ENCODE measurements at regions not wholly inside any gene's neighbourhood (a gene's known extent, or its start where the extent isn't known, plus 50 kb on each side); places are given as distances from the start of the nearest gene placed in this dataset.

- Histone ChIP-seq H3K27me3 (ENCODE audit: control insufficient read depth in 2 of 2, insufficient read depth in 2 of 2, low read length in 2 of 2) (no peaks in the 10 kb centered on the region), H3K27ac (ENCODE audit: low read depth, low read length) (no peak overlapping the region), H3K36me3 (ENCODE audit: control insufficient read depth in 2 of 3, insufficient read depth in 3 of 3, low read length in 3 of 3) (no peaks in the 10 kb centered on the region), H3K4me3 (ENCODE audit: low read length) (no peak overlapping the region), H3K9me3 (ENCODE audit: control insufficient read depth in 2 of 3, low read length in 3 of 3) (no peaks in the 10 kb centered on the region), H3K4me1 (ENCODE audit: control insufficient read depth in 2 of 2, insufficient read depth in 2 of 2, low read length in 2 of 2) (no peaks in the 10 kb centered on the region)
- DNase-seq, result no peak
- no peak for ATAC-seq
- no peaks in the 10 kb centered on the region for H3K9me3 Mint-ChIP-seq
- H3K4me3 Mint-ChIP-seq, result no peak overlapping the region
- no peak overlapping the region for H3K27ac Mint-ChIP-seq
- no peaks in the 10 kb centered on the region for H3K4me1 Mint-ChIP-seq
- intact Hi-C loops (cut with micrococcal nuclease), result no loop called here
- CTCF ChIA-PET, result interaction anchor here (1.0 kb wide), 1 partner anchor 10 kb away, joined by 3 read pairs; no protein-coding TSS in a partner anchor
- H3K27me3 Mint-ChIP-seq, result no peaks in the 10 kb centered on the region
- POLR2A ChIA-PET, result no interaction called here
- no peaks in the 10 kb centered on the region for H3K36me3 Mint-ChIP-seq
These were observed 554.1 kb upstream of the KLHL1 start for GRCh38 chr13:70662231-70662940.

DNA sequence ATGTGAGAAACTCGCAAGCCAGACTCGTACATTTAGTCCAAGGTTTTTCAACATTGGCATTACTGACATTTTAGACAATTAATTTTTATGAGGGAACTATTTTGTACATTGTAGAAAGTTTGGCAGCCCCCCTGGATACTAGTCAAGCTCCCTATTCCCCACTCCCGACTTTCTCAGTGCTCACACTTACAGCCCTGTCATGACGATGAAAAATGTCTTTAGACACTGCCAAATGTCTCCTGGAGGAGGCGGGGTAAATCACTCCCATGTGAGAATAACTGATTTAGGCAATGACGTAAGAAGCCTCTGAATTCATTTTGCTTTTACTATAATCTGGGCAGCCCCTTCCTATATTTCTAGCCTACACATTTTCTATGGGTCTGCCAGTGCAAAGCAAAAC lies 535.8 kb upstream of the KLHL1 start:
- Mint-ChIP-seq H3K27ac (no peak overlapping the region), H3K36me3 (no peaks in the 10 kb centered on the region), H3K9me3 (peaks cover 0 to 23% (median 2%) of the 10 kb centered on the region in 11 donors), H3K27me3 (no peaks in the 10 kb centered on the region), H3K4me3 (no peak overlapping the region), H3K4me1 (no peaks in the 10 kb centered on the region)
- H3K9me3 ChIP-seq (ENCODE audit: control insufficient read depth in 2 of 3, low read length in 3 of 3), result no peaks in the 10 kb centered on the region
- ChIA-PET CTCF (no interaction called here), POLR2A (no interaction called here)
- no peaks in the 10 kb centered on the region for H3K27me3 ChIP-seq (ENCODE audit: control insufficient read depth in 2 of 2, insufficient read depth in 2 of 2, low read length in 2 of 2)
- H3K4me1 ChIP-seq (ENCODE audit: control insufficient read depth in 2 of 2, insufficient read depth in 2 of 2, low read length in 2 of 2), result no peaks in the 10 kb centered on the region
- intact Hi-C loops (cut with micrococcal nuclease), result no loop called here
- no peaks in the 10 kb centered on the region for H3K36me3 ChIP-seq (ENCODE audit: control insufficient read depth in 2 of 3, insufficient read depth in 3 of 3, low read length in 3 of 3)
- no peak overlapping the region for H3K27ac ChIP-seq (ENCODE audit: low read depth, low read length)
- H3K4me3 ChIP-seq (ENCODE audit: low read length), result no peak overlapping the region
- no peak for DNase-seq
- no peak for ATAC-seq

DNA sequence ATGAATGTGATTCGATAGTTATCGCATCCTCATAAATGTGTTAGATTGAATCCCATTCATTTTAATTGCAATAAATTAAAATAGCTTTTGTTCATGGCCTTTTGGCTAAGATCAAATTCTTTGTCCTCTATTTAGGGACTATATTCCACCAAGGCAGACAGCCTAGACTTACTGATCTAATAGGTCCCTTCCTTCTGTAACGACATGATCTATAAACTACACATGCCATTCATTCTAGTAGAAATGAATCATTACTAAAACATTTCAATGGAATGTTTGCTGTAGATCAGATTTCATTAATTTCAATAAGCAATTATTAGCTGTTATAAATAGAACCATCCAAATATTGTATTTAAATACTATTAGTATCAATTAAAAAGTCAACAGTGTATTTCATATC lies 526.6 kb upstream of the KLHL1 start:
- Histone ChIP-seq H3K36me3 (ENCODE audit: control insufficient read depth in 2 of 3, insufficient read depth in 3 of 3, low read length in 3 of 3) (no peaks in the 10 kb centered on the region), H3K27ac (ENCODE audit: low read depth, low read length) (no peak overlapping the region), H3K4me3 (ENCODE audit: low read length) (no peak overlapping the region), H3K4me1 (ENCODE audit: control insufficient read depth in 2 of 2, insufficient read depth in 2 of 2, low read length in 2 of 2) (no peaks in the 10 kb centered on the region), H3K27me3 (ENCODE audit: control insufficient read depth in 2 of 2, insufficient read depth in 2 of 2, low read length in 2 of 2) (no peaks in the 10 kb centered on the region), H3K9me3 (ENCODE audit: control insufficient read depth in 2 of 3, low read length in 3 of 3) (no peaks in the 10 kb centered on the region)
- Mint-ChIP-seq H3K36me3 (no peaks in the 10 kb centered on the region), H3K27me3 (no peaks in the 10 kb centered on the region), H3K4me1 (no peaks in the 10 kb centered on the region), H3K4me3 (no peak overlapping the region), H3K27ac (no peak overlapping the region), H3K9me3 (peaks cover 0 to 10% (median 0%) of the 10 kb centered on the region in 11 donors)
- DNase-seq (no peak), ATAC-seq (no peak)
- ChIA-PET CTCF (no interaction called here), POLR2A (no interaction called here)
- intact Hi-C loops (cut with micrococcal nuclease), result no loop called here

DNA sequence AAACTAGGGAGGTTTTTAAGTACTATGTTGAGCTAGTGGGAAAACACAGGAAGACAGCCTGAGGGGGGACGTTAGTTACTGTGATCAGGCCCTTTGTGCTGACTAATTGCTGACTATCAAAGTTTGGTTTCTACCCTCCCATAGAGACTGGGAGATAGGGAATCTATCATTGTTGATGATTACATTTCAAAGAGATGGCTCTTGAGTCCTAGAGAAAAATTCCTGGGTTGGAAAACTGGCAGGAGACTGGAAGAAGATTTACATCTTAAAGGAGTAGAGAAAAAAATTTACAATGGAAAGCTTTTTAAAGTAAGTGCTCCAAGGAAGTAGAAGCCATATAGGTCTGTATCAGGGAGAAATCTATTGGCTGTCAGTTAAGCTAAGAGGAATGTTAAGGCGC lies 522.0 kb upstream of the KLHL1 start:
- DNase-seq (no peak), ATAC-seq (no peak)
- H3K27ac Mint-ChIP-seq, result no peak overlapping the region
- H3K4me3 Mint-ChIP-seq, result no peak overlapping the region
- Histone ChIP-seq H3K9me3 (ENCODE audit: control insufficient read depth in 2 of 3, low read length in 3 of 3) (no peaks in the 10 kb centered on the region), H3K4me3 (ENCODE audit: low read length) (no peak overlapping the region), H3K36me3 (ENCODE audit: control insufficient read depth in 2 of 3, insufficient read depth in 3 of 3, low read length in 3 of 3) (no peaks in the 10 kb centered on the region), H3K27me3 (ENCODE audit: control insufficient read depth in 2 of 2, insufficient read depth in 2 of 2, low read length in 2 of 2) (no peaks in the 10 kb centered on the region), H3K27ac (ENCODE audit: low read depth, low read length) (no peak overlapping the region), H3K4me1 (ENCODE audit: control insufficient read depth in 2 of 2, insufficient read depth in 2 of 2, low read length in 2 of 2) (no peaks in the 10 kb centered on the region)
- no peaks in the 10 kb centered on the region for H3K36me3 Mint-ChIP-seq
- POLR2A ChIA-PET, result no interaction called here
- H3K4me1 Mint-ChIP-seq, result no peaks in the 10 kb centered on the region
- intact Hi-C loops (cut with micrococcal nuclease), result no loop called here
- H3K9me3 Mint-ChIP-seq, result peaks cover 0 to 8% (median 0%) of the 10 kb centered on the region in 11 donors
- H3K27me3 Mint-ChIP-seq, result no peaks in the 10 kb centered on the region
- CTCF ChIA-PET, result no interaction called here

GRCh38 chr13:70623239-70623638 lies 515.0 kb upstream of the KLHL1 start:
- no peak for DNase-seq
- H3K27ac ChIP-seq (ENCODE audit: low read depth, low read length), result no peak overlapping the region
- no peaks in the 10 kb centered on the region for H3K36me3 Mint-ChIP-seq
- H3K9me3 ChIP-seq (ENCODE audit: control insufficient read depth in 2 of 3, low read length in 3 of 3), result no peaks in the 10 kb centered on the region
- H3K27ac Mint-ChIP-seq, result no peak overlapping the region
- H3K4me1 Mint-ChIP-seq, result no peaks in the 10 kb centered on the region
- no peak for ATAC-seq
- no peaks in the 10 kb centered on the region for H3K27me3 ChIP-seq (ENCODE audit: control insufficient read depth in 2 of 2, insufficient read depth in 2 of 2, low read length in 2 of 2)
- no peak overlapping the region for H3K4me3 ChIP-seq (ENCODE audit: low read length)
- no peaks in the 10 kb centered on the region for H3K27me3 Mint-ChIP-seq
- no peak overlapping the region for H3K4me3 Mint-ChIP-seq
- CTCF ChIA-PET, result no interaction called here
- no peaks in the 10 kb centered on the region for H3K36me3 ChIP-seq (ENCODE audit: control insufficient read depth in 2 of 3, insufficient read depth in 3 of 3, low read length in 3 of 3)
- no peaks in the 10 kb centered on the region for H3K9me3 Mint-ChIP-seq
- no peaks in the 10 kb centered on the region for H3K4me1 ChIP-seq (ENCODE audit: control insufficient read depth in 2 of 2, insufficient read depth in 2 of 2, low read length in 2 of 2)
- intact Hi-C loops (cut with micrococcal nuclease), result loop anchor here in 1 of 2 donors (2.0 to 10.0 kb wide), 2 partner anchors 852 to 1258 kb away; no protein-coding TSS in a partner anchor
- POLR2A ChIA-PET, result no interaction called here

GRCh38 chr13:70622796-70623195 lies 514.5 kb upstream of the KLHL1 start:
- peaks cover 0 to 3% (median 0%) of the 10 kb centered on the region in 11 donors for H3K9me3 Mint-ChIP-seq
- H3K4me3 ChIP-seq (ENCODE audit: low read length), result no peak overlapping the region
- H3K4me1 Mint-ChIP-seq, result no peaks in the 10 kb centered on the region
- ATAC-seq (no peak), DNase-seq (no peak)
- no peaks in the 10 kb centered on the region for H3K36me3 ChIP-seq (ENCODE audit: control insufficient read depth in 2 of 3, insufficient read depth in 3 of 3, low read length in 3 of 3)
- H3K4me3 Mint-ChIP-seq, result no peak overlapping the region
- no peaks in the 10 kb centered on the region for H3K27me3 ChIP-seq (ENCODE audit: control insufficient read depth in 2 of 2, insufficient read depth in 2 of 2, low read length in 2 of 2)
- ChIA-PET CTCF (no interaction called here), POLR2A (no interaction called here)
- H3K4me1 ChIP-seq (ENCODE audit: control insufficient read depth in 2 of 2, insufficient read depth in 2 of 2, low read length in 2 of 2), result no peaks in the 10 kb centered on the region
- H3K27ac ChIP-seq (ENCODE audit: low read depth, low read length), result no peak overlapping the region
- H3K36me3 Mint-ChIP-seq, result no peaks in the 10 kb centered on the region
- intact Hi-C loops (cut with micrococcal nuclease), result loop anchor here in 1 of 2 donors (2.0 to 10.0 kb wide), 2 partner anchors 852 to 1258 kb away; no protein-coding TSS in a partner anchor
- no peaks in the 10 kb centered on the region for H3K9me3 ChIP-seq (ENCODE audit: control insufficient read depth in 2 of 3, low read length in 3 of 3)
- H3K27ac Mint-ChIP-seq, result no peak overlapping the region
- no peaks in the 10 kb centered on the region for H3K27me3 Mint-ChIP-seq

- H3K9me3 Mint-ChIP-seq, result peaks cover 0 to 5% (median 0%) of the 10 kb centered on the region in 11 donors
- no peak overlapping the region for H3K27ac ChIP-seq (ENCODE audit: low read depth, low read length)
- no peak overlapping the region for H3K27ac Mint-ChIP-seq
- ATAC-seq (no peak), DNase-seq (no peak)
- H3K4me1 ChIP-seq (ENCODE audit: control insufficient read depth in 2 of 2, insufficient read depth in 2 of 2, low read length in 2 of 2), result no peaks in the 10 kb centered on the region
- H3K9me3 ChIP-seq (ENCODE audit: control insufficient read depth in 2 of 3, low read length in 3 of 3), result no peaks in the 10 kb centered on the region
- no peak overlapping the region for H3K4me3 ChIP-seq (ENCODE audit: low read length)
- no peaks in the 10 kb centered on the region for H3K36me3 Mint-ChIP-seq
- ChIA-PET POLR2A (no interaction called here), CTCF (no interaction called here)
- no peaks in the 10 kb centered on the region for H3K27me3 ChIP-seq (ENCODE audit: control insufficient read depth in 2 of 2, insufficient read depth in 2 of 2, low read length in 2 of 2)
- no peaks in the 10 kb centered on the region for H3K27me3 Mint-ChIP-seq
- H3K36me3 ChIP-seq (ENCODE audit: control insufficient read depth in 2 of 3, insufficient read depth in 3 of 3, low read length in 3 of 3), result no peaks in the 10 kb centered on the region
- intact Hi-C loops (cut with micrococcal nuclease), result loop anchor here in 1 of 2 donors (10.0 kb wide), 1 partner anchor 855 kb away; no protein-coding TSS in a partner anchor
- H3K4me1 Mint-ChIP-seq, result no peaks in the 10 kb centered on the region
- no peak overlapping the region for H3K4me3 Mint-ChIP-seq
These were observed 511.7 kb upstream of the KLHL1 start for GRCh38 chr13:70619936-70620335.

Data from naive thymus-derived CD4-positive, alpha-beta T cell (primary cell).